Nephron (organoid): ENCODE measurements at regions not wholly inside any gene's neighbourhood (a gene's known extent, or its start where the extent isn't known, plus 50 kb on each side); places are given as distances from the start of the nearest gene placed in this dataset.

Source experiments
- H3K27ac Mint-ChIP-seq, 3 experiments: 2 replicates each; pipeline ENCODE4 v1.8.0; 2020; ENCODE audit warnings: mixed read lengths in 3 of 3, mild to moderate bottlenecking in 2 of 3, moderate library complexity in 1 of 3
- H3K27me3 Mint-ChIP-seq: 2 replicates; pipeline ENCODE4 v1.8.0; 2021; ENCODE audit warnings: low read depth, mild to moderate bottlenecking, moderate library complexity, mixed read lengths
- H3K36me3 Mint-ChIP-seq: 2 replicates; pipeline ENCODE4 v1.8.0; 2020; ENCODE audit warnings: low read depth, mixed read lengths
- H3K4me1 Mint-ChIP-seq: 2 replicates; pipeline ENCODE4 v1.8.0; 2020; ENCODE audit warnings: mixed read lengths
- H3K4me3 Mint-ChIP-seq, 3 experiments: 2 replicates each; pipeline ENCODE4 v1.8.0; 2020; ENCODE audit warnings: mild to moderate bottlenecking in 3 of 3, mixed read lengths in 3 of 3, moderate library complexity in 2 of 3
- H3K9me3 Mint-ChIP-seq: 2 replicates; pipeline ENCODE4 v1.8.0; 2020; ENCODE audit warnings: mixed read lengths
- CTCF ChIP-seq, 3 experiments: fragments of 200-600 bp; sonication (generic); IDR thresholded peaks; one replicate each; pipeline ENCODE4 v1.5.0; 2021; ENCODE audit warnings: antibody characterized with exemption in 3 of 3; ENCODE audit not compliant: unreplicated experiment in 3 of 3

GRCh38 chr6:44685213-44685612 lies 297.7 kb downstream of the CDC5L start:
- Mint-ChIP-seq H3K4me1 (peaks cover 4% of the 10 kb centered on the region), H3K9me3 (peaks cover 27% of the 10 kb centered on the region)
- TF ChIP-seq CTCF (IDR thresholded peaks at IDR 0.05; ENCODE audit: unreplicated experiment in 3 of 3) = no peak

GRCh38 chr6:44696099-44696498 lies 308.6 kb downstream of the CDC5L start:
- Mint-ChIP-seq H3K27me3 (peaks cover 26% of the 10 kb centered on the region), H3K9me3 (peaks cover 5% of the 10 kb centered on the region), H3K36me3 (no peaks in the 10 kb centered on the region), H3K27ac (no peak overlapping the region), H3K4me1 (no peaks in the 10 kb centered on the region), H3K4me3 (no peak overlapping the region)
- no peak for TF ChIP-seq CTCF (IDR thresholded peaks at IDR 0.05; ENCODE audit: unreplicated experiment in 3 of 3)

More at GRCh38 chr6:44685213-44685612, 297.7 kb downstream of the CDC5L start:
- no peak overlapping the region for H3K4me3 Mint-ChIP-seq
- H3K27ac Mint-ChIP-seq = no peak overlapping the region
- peaks cover 26% of the 10 kb centered on the region for H3K27me3 Mint-ChIP-seq
- no peaks in the 10 kb centered on the region for H3K36me3 Mint-ChIP-seq

GRCh38 chr6:44696686-44697085 lies 309.2 kb downstream of the CDC5L start:
- Mint-ChIP-seq H3K36me3 (no peaks in the 10 kb centered on the region), H3K4me3 (no peak overlapping the region), H3K27ac (peak overlapping the region in 1 of 3 experiments; percentile 45), H3K4me1 (no peaks in the 10 kb centered on the region), H3K9me3 (peaks cover 5% of the 10 kb centered on the region), H3K27me3 (peaks cover 31% of the 10 kb centered on the region)
- no peak for TF ChIP-seq CTCF (IDR thresholded peaks at IDR 0.05; ENCODE audit: unreplicated experiment in 3 of 3)

GRCh38 chr6:44697327-44697726 lies 309.8 kb downstream of the CDC5L start:
- Mint-ChIP-seq H3K36me3 (no peaks in the 10 kb centered on the region), H3K27me3 (peaks cover 35% of the 10 kb centered on the region), H3K27ac (peak overlapping the region in 2 of 3 experiments; percentile 40 to 53), H3K4me1 (no peaks in the 10 kb centered on the region), H3K4me3 (no peak overlapping the region), H3K9me3 (peaks cover 5% of the 10 kb centered on the region)
- TF ChIP-seq CTCF (IDR thresholded peaks at IDR 0.05; ENCODE audit: unreplicated experiment in 3 of 3) = no peak

- no peaks in the 10 kb centered on the region for H3K4me1 Mint-ChIP-seq
- TF ChIP-seq CTCF (IDR thresholded peaks at IDR 0.05; ENCODE audit: unreplicated experiment in 3 of 3) = no peak
- peaks cover 43% of the 10 kb centered on the region for H3K27me3 Mint-ChIP-seq
Measured at GRCh38 chr6:44698602-44699001, 311.1 kb downstream of the CDC5L start.

GRCh38 chr6:44699082-44699481 lies 311.6 kb downstream of the CDC5L start:
- Mint-ChIP-seq H3K9me3 (peaks cover 3% of the 10 kb centered on the region), H3K27ac (no peak overlapping the region), H3K4me3 (no peak overlapping the region), H3K36me3 (no peaks in the 10 kb centered on the region), H3K4me1 (no peaks in the 10 kb centered on the region), H3K27me3 (peaks cover 43% of the 10 kb centered on the region)
- no peak for TF ChIP-seq CTCF (IDR thresholded peaks at IDR 0.05; ENCODE audit: unreplicated experiment in 3 of 3)

More at GRCh38 chr6:44698602-44699001, 311.1 kb downstream of the CDC5L start:
- Mint-ChIP-seq H3K4me3 (no peak overlapping the region), H3K36me3 (no peaks in the 10 kb centered on the region), H3K27ac (no peak overlapping the region), H3K9me3 (peaks cover 4% of the 10 kb centered on the region)
